GM12892 (cell line): ENCODE measurements at regions not wholly inside any gene's neighbourhood (a gene's known extent, or its start where the extent isn't known, plus 50 kb on each side); places are given as distances from the start of the nearest gene placed in this dataset.

ENCODE experiments used
- POLR2A ChIP-seq: IDR thresholded peaks from 2 replicates; pipeline ENCODE4 v1.6.1; 2011; ENCODE audit warnings: low read depth, low read length, control low read depth
- POLR2AphosphoS5 ChIP-seq: IDR thresholded peaks from 2 replicates; pipeline ENCODE4 v1.6.1; 2011; ENCODE audit warnings: low read depth, low read length, control low read depth
- TAF1 ChIP-seq: IDR thresholded peaks from 2 replicates; pipeline ENCODE4 v1.6.1; 2011; ENCODE audit warnings: low read depth, mild to moderate bottlenecking, control low read depth, low read length, borderline replicate concordance

GRCh38 chr6:8969747-8970146 lies 534.4 kb upstream of the SLC35B3 start:
- no peak for TF ChIP-seq POLR2A
- no peak for TF ChIP-seq POLR2AphosphoS5
- TF ChIP-seq TAF1: no peak
